ENCODE measurements at regions not wholly inside any gene's neighbourhood (a gene's known extent, or its start where the extent isn't known, plus 50 kb on each side); places are given as distances from the start of the nearest gene placed in this dataset.

GRCh38 chr12:108441549-108441948 lies 73.5 kb upstream of the FICD start:
- no peak for TF ChIP-seq RAD21 (conservative IDR thresholded peaks at IDR 0.05 in 1 of 2, IDR thresholded peaks at IDR 0.05 in 1 of 2)
- no peak for TF ChIP-seq SMC3 (IDR thresholded peaks at IDR 0.05)
- no peak for TF ChIP-seq POLR2AphosphoS2 (conservative IDR thresholded peaks at IDR 0.05; ENCODE audit: low read length)
- no peak for TF ChIP-seq ESRRA (IDR thresholded peaks at IDR 0.05; ENCODE audit: borderline replicate concordance, low read length)
- TF ChIP-seq CEBPB (IDR thresholded peaks at IDR 0.05), result no peak
- TF ChIP-seq BHLHE40 (IDR thresholded peaks at IDR 0.05; ENCODE audit: low read depth, low read length), result no peak
- no peak for TF ChIP-seq CTCF (IDR thresholded peaks at IDR 0.05)
- TF ChIP-seq NFE2L2 (conservative IDR thresholded peaks at IDR 0.05; ENCODE audit: low read length), result no peak
- TF ChIP-seq EHF (CRISPR knock-in tag; IDR thresholded peaks at IDR 0.05), result no peak
- no peak for TF ChIP-seq JUN (IDR thresholded peaks at IDR 0.05)
- WGBS (ENCODE audit: missing lambda C conversion rate), result 0% methylated on average over 4 of the region's 4 CpGs
- Histone ChIP-seq H3K27ac (no peak overlapping the region), H3K4me1 (no peaks in the 10 kb centered on the region), H3K4me2 (no peak overlapping the region), H3K4me3 (no peak overlapping the region), H3K9me3 (no peaks in the 10 kb centered on the region)
- CTCF ChIA-PET, result no interaction called here
- DNase-seq (ENCODE audit: low read depth in 1 of 2, low spot score in 1 of 2) (no peak), ATAC-seq (no peak), FAIRE-seq (no peak)
- POLR2A ChIA-PET, result no interaction called here

- no peak for TF ChIP-seq JUN (IDR thresholded peaks at IDR 0.05)
- no peak for TF ChIP-seq HOXB5 (CRISPR knock-in tag; IDR thresholded peaks at IDR 0.05)
- TF ChIP-seq TP53 (CRISPR knock-in tag; IDR thresholded peaks at IDR 0.05), result no peak
- no peak for TF ChIP-seq FOXS1 (CRISPR knock-in tag; IDR thresholded peaks at IDR 0.05)
- no peak for TF ChIP-seq SREBF2 (IDR thresholded peaks at IDR 0.05)
- TF ChIP-seq KDM5A (IDR thresholded peaks at IDR 0.05), result no peak
- TF ChIP-seq BCL3 (IDR thresholded peaks at IDR 0.05), result no peak
- no peak for ATAC-seq
- CTCF ChIA-PET, result no interaction called here
Measured at GRCh38 chr12:108440736-108441135, 74.3 kb upstream of the FICD start.

GRCh38 chr12:108438667-108439066 lies 76.4 kb upstream of the FICD start:
- FAIRE-seq (no peak), DNase-seq (ENCODE audit: low read depth in 1 of 2, low spot score in 1 of 2) (no peak), ATAC-seq (no peak)
- TF ChIP-seq JUN (IDR thresholded peaks at IDR 0.05) (no peak), POLR2AphosphoS2 (conservative IDR thresholded peaks at IDR 0.05; ENCODE audit: low read length) (no peak), KDM1A (IDR thresholded peaks at IDR 0.05; ENCODE audit: low read depth) (no peak), ZC3H11A (IDR thresholded peaks at IDR 0.05) (no peak), ATOH8 (CRISPR knock-in tag; IDR thresholded peaks at IDR 0.05; ENCODE audit: low read depth) (no peak), GATA3 (IDR thresholded peaks at IDR 0.05; ENCODE audit: borderline replicate concordance) (no peak), FOSB (CRISPR knock-in tag; IDR thresholded peaks at IDR 0.05) (no peak)
- H3K4me3 ChIP-seq, result no peak overlapping the region
- WGBS (ENCODE audit: missing lambda C conversion rate), result 0% methylated on average over 1 of the region's 1 CpG
- ChIA-PET POLR2A (no interaction called here), CTCF (interaction anchor here (1.2 kb wide), 1 partner anchor 446 kb away, joined by 3 read pairs; no protein-coding TSS in a partner anchor)
- no peaks in the 10 kb centered on the region for H3K9me3 ChIP-seq
- no peaks in the 10 kb centered on the region for H3K4me1 ChIP-seq
- H3K27ac ChIP-seq, result no peak overlapping the region
- no peak overlapping the region for H3K4me2 ChIP-seq

More at GRCh38 chr12:108440736-108441135, 74.3 kb upstream of the FICD start:
- WGBS (ENCODE audit: missing lambda C conversion rate), result 0% methylated on average over 2 of the region's 2 CpGs
- DNase-seq (ENCODE audit: low read depth in 1 of 2, low spot score in 1 of 2) (no peak), FAIRE-seq (no peak)
- Histone ChIP-seq H3K4me2 (no peak overlapping the region), H3K27ac (no peak overlapping the region), H3K4me3 (no peak overlapping the region), H3K4me1 (no peaks in the 10 kb centered on the region), H3K9me3 (no peaks in the 10 kb centered on the region)
- POLR2A ChIA-PET, result no interaction called here
